Skeletal muscle satellite cell (primary cell): ENCODE measurements at regions not wholly inside any gene's neighbourhood (a gene's known extent, or its start where the extent isn't known, plus 50 kb on each side); places are given as distances from the start of the nearest gene placed in this dataset.

Source experiments
- H3K27me3 ChIP-seq: 2 replicates; pipeline ENCODE4 v1.7.0; 2013; ENCODE audit warnings: low read length; ENCODE audit not compliant: control insufficient read depth, insufficient read depth
- H3K36me3 ChIP-seq: 2 replicates; pipeline ENCODE4 v1.7.0; 2013; ENCODE audit warnings: mild to moderate bottlenecking, control low read depth, low read length; ENCODE audit not compliant: insufficient read depth
- H3K4me1 ChIP-seq: 2 replicates; pipeline ENCODE4 v1.7.0; 2013; ENCODE audit warnings: low read length; ENCODE audit not compliant: control insufficient read depth, insufficient read depth
- H3K4me2 ChIP-seq: 2 replicates; pipeline ENCODE4 v1.7.0; 2013; ENCODE audit warnings: mild to moderate bottlenecking, low read length
- H3K4me3 ChIP-seq: 2 replicates; pipeline ENCODE4 v1.7.0; 2013; ENCODE audit warnings: low read length
- H3K9ac ChIP-seq: 2 replicates; pipeline ENCODE4 v1.7.0; 2013; ENCODE audit warnings: mild to moderate bottlenecking, low read depth, low read length, moderate library complexity
- H3K9me3 ChIP-seq: replicated peaks from 2 replicates; pipeline ENCODE4 v1.7.0; 2013; ENCODE audit warnings: mild to moderate bottlenecking, control low read depth, low read length

DNA sequence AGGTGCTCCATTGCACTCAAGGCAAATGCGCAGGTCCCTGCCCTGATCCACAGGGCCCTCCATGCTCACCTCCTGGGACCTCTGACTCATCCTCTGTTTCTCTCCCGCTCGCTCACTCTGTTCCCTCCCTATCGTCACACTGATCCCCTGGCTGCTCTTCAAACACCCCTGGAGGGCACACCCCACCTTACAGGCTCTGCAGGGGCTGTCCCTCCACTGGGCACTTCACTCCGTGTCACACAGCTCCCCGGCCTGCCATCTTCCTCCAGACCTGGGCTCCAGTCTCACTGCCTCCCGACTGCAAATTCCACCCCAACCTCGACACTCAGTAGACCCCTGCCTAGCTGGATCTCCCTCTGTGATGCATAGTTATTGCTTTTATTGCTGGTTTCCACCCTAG, 91.5 kb upstream of the PRDM11 start:
- no peaks in the 10 kb centered on the region for H3K36me3 ChIP-seq
- H3K9ac ChIP-seq: no peak overlapping the region
- H3K27me3 ChIP-seq: peaks cover 46% of the 10 kb centered on the region
- no peak overlapping the region for H3K4me2 ChIP-seq
- H3K4me3 ChIP-seq: no peak overlapping the region
- H3K4me1 ChIP-seq: no peaks in the 10 kb centered on the region
- no peaks in the 10 kb centered on the region for H3K9me3 ChIP-seq

DNA sequence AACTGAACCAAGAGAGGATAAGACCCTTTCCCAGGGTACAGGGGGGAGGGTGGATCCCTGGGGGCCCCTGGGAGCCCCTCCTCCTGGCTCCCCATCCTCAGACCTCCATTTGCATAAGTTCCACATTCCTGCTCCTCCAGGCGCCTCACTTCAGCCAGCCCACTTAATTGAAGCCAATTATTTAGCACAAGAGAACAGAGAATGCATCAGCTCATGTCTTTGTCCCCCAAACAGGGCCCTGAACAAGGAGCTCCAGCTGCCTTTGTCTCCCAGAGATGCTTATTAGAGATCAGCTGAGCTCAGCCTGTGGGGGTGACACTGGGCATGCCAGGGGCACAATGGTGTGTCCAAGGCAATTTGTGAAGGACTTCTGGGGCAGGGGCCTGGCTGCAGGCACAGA, 89.9 kb upstream of the PRDM11 start:
- no peak overlapping the region for H3K9ac ChIP-seq
- H3K4me3 ChIP-seq: no peak overlapping the region
- H3K9me3 ChIP-seq: no peaks in the 10 kb centered on the region
- H3K4me2 ChIP-seq: no peak overlapping the region
- no peaks in the 10 kb centered on the region for H3K36me3 ChIP-seq
- no peaks in the 10 kb centered on the region for H3K4me1 ChIP-seq
- H3K27me3 ChIP-seq: peaks cover 38% of the 10 kb centered on the region

DNA sequence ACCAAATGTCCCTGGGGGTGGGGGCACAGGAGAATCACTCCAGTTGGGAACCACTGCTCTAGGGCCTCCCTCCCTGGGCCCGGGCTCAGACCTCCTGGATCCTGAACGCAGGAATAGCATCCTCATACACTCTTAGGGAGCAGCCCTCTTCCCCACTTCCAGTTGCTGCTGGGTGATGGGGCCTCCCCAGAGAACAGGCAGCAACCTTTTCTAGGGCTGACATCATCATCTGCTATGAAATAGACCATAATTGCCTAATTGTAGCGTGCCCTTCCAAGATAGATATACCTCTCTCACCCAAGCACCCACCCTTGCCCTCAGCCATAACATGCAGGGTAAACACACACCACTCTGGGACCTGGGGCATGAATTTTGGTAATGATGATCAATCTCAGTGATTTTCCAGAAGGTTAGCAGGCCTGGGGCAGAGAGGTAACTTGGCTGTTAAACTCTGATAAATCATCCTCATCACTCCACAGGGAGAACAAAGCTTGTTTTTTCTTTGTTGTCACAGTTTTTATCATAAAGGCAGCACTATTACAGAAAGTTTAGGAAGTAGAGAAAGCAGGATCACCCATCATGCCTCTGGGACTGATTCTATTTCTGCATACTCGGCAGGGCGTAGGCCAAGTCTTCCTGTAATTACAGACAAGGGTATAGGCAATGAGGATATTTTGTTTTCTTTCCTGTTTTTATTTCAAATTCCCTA, 88.3 kb upstream of the PRDM11 start:
- no peak overlapping the region for H3K4me2 ChIP-seq
- H3K9ac ChIP-seq: no peak overlapping the region
- H3K9me3 ChIP-seq: no peaks in the 10 kb centered on the region
- no peaks in the 10 kb centered on the region for H3K4me1 ChIP-seq
- no peak overlapping the region for H3K4me3 ChIP-seq
- H3K27me3 ChIP-seq: peaks cover 28% of the 10 kb centered on the region
- H3K36me3 ChIP-seq: no peaks in the 10 kb centered on the region

GRCh38 chr11:45058647-45058950, 87.8 kb upstream of the PRDM11 start:
- H3K27me3 ChIP-seq: peaks cover 32% of the 10 kb centered on the region
- H3K4me3 ChIP-seq: no peak overlapping the region
- H3K4me1 ChIP-seq: no peaks in the 10 kb centered on the region
- H3K4me2 ChIP-seq: no peak overlapping the region
- peaks cover 5% of the 10 kb centered on the region for H3K9me3 ChIP-seq
- no peak overlapping the region for H3K9ac ChIP-seq
- H3K36me3 ChIP-seq: no peaks in the 10 kb centered on the region

GRCh38 chr11:45060707-45061106, 85.7 kb upstream of the PRDM11 start:
- Histone ChIP-seq H3K9ac (no peak overlapping the region), H3K4me2 (no peak overlapping the region), H3K27me3 (peaks cover 38% of the 10 kb centered on the region), H3K9me3 (peaks cover 6% of the 10 kb centered on the region), H3K36me3 (no peaks in the 10 kb centered on the region), H3K4me1 (no peaks in the 10 kb centered on the region), H3K4me3 (no peak overlapping the region)

GRCh38 chr11:45061641-45062040, 84.8 kb upstream of the PRDM11 start:
- H3K36me3 ChIP-seq: no peaks in the 10 kb centered on the region
- H3K27me3 ChIP-seq: peaks cover 42% of the 10 kb centered on the region
- no peak overlapping the region for H3K9ac ChIP-seq
- H3K4me2 ChIP-seq: no peak overlapping the region
- no peak overlapping the region for H3K4me3 ChIP-seq
- no peaks in the 10 kb centered on the region for H3K4me1 ChIP-seq
- peaks cover 6% of the 10 kb centered on the region for H3K9me3 ChIP-seq

GRCh38 chr11:45062115-45062514, 84.3 kb upstream of the PRDM11 start:
- Histone ChIP-seq H3K4me3 (no peak overlapping the region), H3K9ac (no peak overlapping the region), H3K9me3 (peaks cover 6% of the 10 kb centered on the region), H3K27me3 (peaks cover 42% of the 10 kb centered on the region), H3K4me1 (no peaks in the 10 kb centered on the region), H3K36me3 (no peaks in the 10 kb centered on the region), H3K4me2 (no peak overlapping the region)

GRCh38 chr11:45062974-45063635, 83.3 kb upstream of the PRDM11 start:
- peaks cover 6% of the 10 kb centered on the region for H3K9me3 ChIP-seq
- no peaks in the 10 kb centered on the region for H3K4me1 ChIP-seq
- H3K27me3 ChIP-seq: peaks cover 40% of the 10 kb centered on the region
- no peak overlapping the region for H3K4me2 ChIP-seq
- no peak overlapping the region for H3K4me3 ChIP-seq
- no peaks in the 10 kb centered on the region for H3K36me3 ChIP-seq
- H3K9ac ChIP-seq: no peak overlapping the region

DNA sequence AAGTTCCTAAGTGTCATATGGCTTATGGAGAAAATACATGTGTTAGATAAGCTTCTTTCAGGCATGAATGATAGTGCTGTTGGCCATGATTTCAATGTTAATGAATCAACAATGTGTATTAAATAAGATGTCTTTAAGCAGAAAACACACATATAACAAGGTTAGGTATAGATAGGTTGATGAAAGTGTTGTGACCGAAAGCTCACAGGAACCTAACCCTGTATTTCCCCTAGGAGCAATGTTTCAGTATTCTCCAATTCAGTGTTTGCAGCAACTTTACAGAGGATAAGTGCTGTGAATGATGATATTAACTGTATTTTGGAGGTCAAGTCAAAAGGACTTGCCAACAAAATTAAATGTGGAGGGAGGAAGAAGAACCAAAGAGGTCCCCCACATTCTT, 82.8 kb upstream of the PRDM11 start:
- no peaks in the 10 kb centered on the region for H3K4me1 ChIP-seq

DNA sequence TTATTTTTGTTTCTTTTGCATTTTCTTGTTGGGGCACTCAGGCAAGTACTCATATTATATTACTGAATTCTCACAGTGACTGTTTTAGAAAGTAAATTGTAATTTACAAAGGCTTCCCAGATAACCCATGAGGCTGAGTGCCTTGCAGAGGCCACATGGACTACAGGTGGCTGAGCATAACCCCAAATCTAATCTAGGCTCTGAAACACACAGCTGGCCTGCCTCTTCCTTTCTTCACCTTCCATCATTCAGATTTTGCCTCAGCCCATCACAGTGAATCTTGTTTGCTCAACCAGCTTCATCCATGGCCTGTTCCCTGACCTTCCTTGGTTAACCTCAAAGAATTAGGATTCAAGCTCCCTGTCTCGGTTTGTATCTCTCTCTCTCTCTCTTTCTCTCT, 78.5 kb upstream of the PRDM11 start:
- Histone ChIP-seq H3K4me3 (no peak overlapping the region), H3K4me1 (no peaks in the 10 kb centered on the region), H3K9me3 (peaks cover 6% of the 10 kb centered on the region), H3K9ac (no peak overlapping the region), H3K4me2 (no peak overlapping the region), H3K27me3 (peaks cover 65% of the 10 kb centered on the region), H3K36me3 (no peaks in the 10 kb centered on the region)

More for the DNA sequence above, 82.8 kb upstream of the PRDM11 start:
- Histone ChIP-seq H3K36me3 (no peaks in the 10 kb centered on the region), H3K27me3 (peaks cover 41% of the 10 kb centered on the region), H3K9ac (no peak overlapping the region), H3K4me2 (no peak overlapping the region), H3K4me3 (no peak overlapping the region), H3K9me3 (peaks cover 6% of the 10 kb centered on the region)

GRCh38 chr11:45071232-45071631, 75.2 kb upstream of the PRDM11 start:
- Histone ChIP-seq H3K9me3 (no peaks in the 10 kb centered on the region), H3K27me3 (peaks cover 76% of the 10 kb centered on the region), H3K4me3 (no peak overlapping the region), H3K36me3 (no peaks in the 10 kb centered on the region), H3K4me1 (no peaks in the 10 kb centered on the region), H3K9ac (no peak overlapping the region), H3K4me2 (no peak overlapping the region)

DNA sequence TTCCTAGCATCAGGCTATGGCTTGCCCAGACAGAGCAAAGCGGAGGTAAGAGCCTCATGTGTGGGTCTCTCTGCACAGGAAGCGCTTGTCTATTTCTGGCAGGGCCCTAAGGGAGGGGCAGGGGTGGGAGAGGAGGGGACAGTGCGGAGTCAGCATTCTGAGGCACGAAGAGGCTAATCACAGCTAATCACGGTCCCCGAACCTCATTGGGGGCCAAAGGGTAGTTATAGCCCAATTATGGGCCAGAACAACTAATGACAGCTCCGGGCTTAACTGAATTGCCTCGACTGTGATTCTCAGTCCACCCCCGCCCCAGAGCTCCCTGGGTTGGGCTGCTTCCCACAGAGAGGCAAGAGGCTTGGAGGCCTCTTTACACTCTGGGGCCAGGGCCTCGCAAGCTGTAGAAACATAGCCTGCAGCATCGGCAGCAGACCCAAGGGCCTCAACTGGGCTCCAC, 72.7 kb upstream of the PRDM11 start:
- no peaks in the 10 kb centered on the region for H3K4me1 ChIP-seq
- H3K36me3 ChIP-seq: no peaks in the 10 kb centered on the region
- no peaks in the 10 kb centered on the region for H3K9me3 ChIP-seq
- no peak overlapping the region for H3K9ac ChIP-seq
- H3K4me2 ChIP-seq: no peak overlapping the region
- H3K4me3 ChIP-seq: no peak overlapping the region
- H3K27me3 ChIP-seq: peaks cover 80% of the 10 kb centered on the region
